ENCODE measurements at regions not wholly inside any gene's neighbourhood (a gene's known extent, or its start where the extent isn't known, plus 50 kb on each side); places are given as distances from the start of the nearest gene placed in this dataset.

DNA sequence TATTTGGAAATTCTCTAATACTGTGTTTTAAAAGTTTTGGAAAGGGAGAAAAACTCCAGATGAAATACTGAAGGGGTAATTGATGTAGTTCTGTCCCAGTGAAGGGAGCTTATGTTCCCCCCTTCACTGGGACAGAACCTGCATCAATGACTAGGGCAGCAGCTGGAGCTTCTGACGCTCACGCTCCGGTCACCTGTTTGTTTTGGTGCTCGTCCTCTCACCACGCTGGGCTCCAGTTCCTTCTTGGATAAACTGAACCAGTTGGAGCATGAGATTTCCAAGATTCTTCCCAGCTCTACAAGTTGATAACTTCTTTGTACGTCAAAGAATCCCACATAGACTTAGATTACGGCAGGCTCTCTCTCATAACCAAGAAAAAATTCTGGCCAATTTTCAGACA lies 51.4 kb upstream of the HNRNPU start:
- Mint-ChIP-seq H3K36me3 (no peaks in the 10 kb centered on the region), H3K4me3 (no peak overlapping the region), H3K4me1 (peaks cover 6 to 13% of the 10 kb centered on the region in 2 donors), H3K27me3 (ENCODE audit: low read depth in 2 of 2) (no peaks in the 10 kb centered on the region), H3K27ac (no peak overlapping the region), H3K9me3 (no peaks in the 10 kb centered on the region)
- Histone ChIP-seq H3K27ac (ENCODE audit: low read length) (no peak overlapping the region), H3K4me1 (ENCODE audit: control insufficient read depth, insufficient read depth, low read length) (peaks cover 9% of the 10 kb centered on the region), H3K9me3 (ENCODE audit: control insufficient read depth, insufficient read depth, low read length) (no peaks in the 10 kb centered on the region), H3K4me3 (ENCODE audit: low read length) (no peak overlapping the region), H3K27me3 (ENCODE audit: control insufficient read depth, insufficient read depth, low read length) (no peaks in the 10 kb centered on the region), H3K36me3 (ENCODE audit: control insufficient read depth, insufficient read depth, low read length) (no peaks in the 10 kb centered on the region)
- no peak for DNase-seq
- ATAC-seq: no peak
- TF ChIP-seq, protein P1, sequence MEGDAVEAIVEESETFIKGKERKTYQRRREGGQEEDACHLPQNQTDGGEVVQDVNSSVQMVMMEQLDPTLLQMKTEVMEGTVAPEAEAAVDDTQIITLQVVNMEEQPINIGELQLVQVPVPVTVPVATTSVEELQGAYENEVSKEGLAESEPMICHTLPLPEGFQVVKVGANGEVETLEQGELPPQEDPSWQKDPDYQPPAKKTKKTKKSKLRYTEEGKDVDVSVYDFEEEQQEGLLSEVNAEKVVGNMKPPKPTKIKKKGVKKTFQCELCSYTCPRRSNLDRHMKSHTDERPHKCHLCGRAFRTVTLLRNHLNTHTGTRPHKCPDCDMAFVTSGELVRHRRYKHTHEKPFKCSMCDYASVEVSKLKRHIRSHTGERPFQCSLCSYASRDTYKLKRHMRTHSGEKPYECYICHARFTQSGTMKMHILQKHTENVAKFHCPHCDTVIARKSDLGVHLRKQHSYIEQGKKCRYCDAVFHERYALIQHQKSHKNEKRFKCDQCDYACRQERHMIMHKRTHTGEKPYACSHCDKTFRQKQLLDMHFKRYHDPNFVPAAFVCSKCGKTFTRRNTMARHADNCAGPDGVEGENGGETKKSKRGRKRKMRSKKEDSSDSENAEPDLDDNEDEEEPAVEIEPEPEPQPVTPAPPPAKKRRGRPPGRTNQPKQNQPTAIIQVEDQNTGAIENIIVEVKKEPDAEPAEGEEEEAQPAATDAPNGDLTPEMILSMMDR (IDR thresholded peaks at IDR 0.05): no peak
- WGBS (ENCODE audit: insufficient coverage): 96% methylated on average over 7 of the region's 7 CpGs
- intact Hi-C loops (cut with micrococcal nuclease): loop anchor here (5.0 kb wide), 1 partner anchor 127 kb away; no protein-coding TSS in a partner anchor

GRCh38 chr1:244914761-244915160 lies 50.4 kb upstream of the HNRNPU start:
- intact Hi-C loops (cut with micrococcal nuclease): loop anchor here (5.0 kb wide), 1 partner anchor 128 kb away; no protein-coding TSS in a partner anchor
- Mint-ChIP-seq H3K4me3 (no peak overlapping the region), H3K27me3 (ENCODE audit: low read depth in 2 of 2) (no peaks in the 10 kb centered on the region), H3K27ac (no peak overlapping the region), H3K36me3 (no peaks in the 10 kb centered on the region), H3K9me3 (no peaks in the 10 kb centered on the region), H3K4me1 (peaks cover 6 to 10% of the 10 kb centered on the region in 2 donors)
- no peak overlapping the region for H3K27ac ChIP-seq (ENCODE audit: low read length)
- 100% methylated on average over 4 of the region's 4 CpGs for WGBS (ENCODE audit: insufficient coverage)
- ATAC-seq (no peak), DNase-seq (no peak)
- TF ChIP-seq, protein P1 (IDR thresholded peaks at IDR 0.05): no peak
- no peak overlapping the region for H3K4me3 ChIP-seq (ENCODE audit: low read length)
- H3K4me1 ChIP-seq (ENCODE audit: control insufficient read depth, insufficient read depth, low read length): peaks cover 6% of the 10 kb centered on the region
- no peaks in the 10 kb centered on the region for H3K36me3 ChIP-seq (ENCODE audit: control insufficient read depth, insufficient read depth, low read length)
- H3K9me3 ChIP-seq (ENCODE audit: control insufficient read depth, insufficient read depth, low read length): no peaks in the 10 kb centered on the region
- H3K27me3 ChIP-seq (ENCODE audit: control insufficient read depth, insufficient read depth, low read length): no peaks in the 10 kb centered on the region
